ENCODE measurements at regions not wholly inside any gene's neighbourhood (a gene's known extent, or its start where the extent isn't known, plus 50 kb on each side); places are given as distances from the start of the nearest gene placed in this dataset.

GRCh38 chr13:104635879-104636278 lies 1569.7 kb upstream of the SLC10A2 start:
- Histone ChIP-seq H3K27ac (no peak overlapping the region), H3K4me3 (ENCODE audit: low read depth in 1 of 2, low read length in 1 of 2) (no peak overlapping the region), H3K36me3 (no peaks in the 10 kb centered on the region), H3K4me1 (ENCODE audit: control insufficient read depth in 1 of 2, insufficient read depth in 1 of 2, low read depth in 1 of 2, low read length in 1 of 2) (no peaks in the 10 kb centered on the region), H3K9me3 (no peaks in the 10 kb centered on the region), H3K27me3 (no peaks in the 10 kb centered on the region)
- TF ChIP-seq CTCF (IDR thresholded peaks at IDR 0.05) = no peak

- no peaks in the 10 kb centered on the region for H3K4me1 ChIP-seq (ENCODE audit: control insufficient read depth in 1 of 2, insufficient read depth in 1 of 2, low read depth in 1 of 2, low read length in 1 of 2)
- no peak overlapping the region for H3K27ac ChIP-seq
- H3K9me3 ChIP-seq = no peaks in the 10 kb centered on the region
- H3K27me3 ChIP-seq = no peaks in the 10 kb centered on the region
- H3K4me3 ChIP-seq (ENCODE audit: low read depth in 1 of 2, low read length in 1 of 2) = no peak overlapping the region
- H3K36me3 ChIP-seq = no peaks in the 10 kb centered on the region
- TF ChIP-seq CTCF (IDR thresholded peaks at IDR 0.05) = no peak
Observed at GRCh38 chr13:104634016-104634415, 1567.8 kb upstream of the SLC10A2 start.

- H3K27me3 ChIP-seq = no peaks in the 10 kb centered on the region
Observed at GRCh38 chr13:104632736-104633135, 1566.5 kb upstream of the SLC10A2 start.

GRCh38 chr13:104625201-104625600 lies 1559.0 kb upstream of the SLC10A2 start:
- H3K27me3 ChIP-seq = no peaks in the 10 kb centered on the region
- TF ChIP-seq CTCF (IDR thresholded peaks at IDR 0.05) = no peak
- no peak overlapping the region for H3K4me3 ChIP-seq (ENCODE audit: low read depth in 1 of 2, low read length in 1 of 2)
- no peak overlapping the region for H3K27ac ChIP-seq
- H3K9me3 ChIP-seq = no peaks in the 10 kb centered on the region
- H3K4me1 ChIP-seq (ENCODE audit: control insufficient read depth in 1 of 2, insufficient read depth in 1 of 2, low read depth in 1 of 2, low read length in 1 of 2) = no peaks in the 10 kb centered on the region
- no peaks in the 10 kb centered on the region for H3K36me3 ChIP-seq

More at GRCh38 chr13:104632736-104633135, 1566.5 kb upstream of the SLC10A2 start:
- Histone ChIP-seq H3K9me3 (no peaks in the 10 kb centered on the region), H3K4me1 (ENCODE audit: control insufficient read depth in 1 of 2, insufficient read depth in 1 of 2, low read depth in 1 of 2, low read length in 1 of 2) (no peaks in the 10 kb centered on the region), H3K27ac (no peak overlapping the region), H3K36me3 (no peaks in the 10 kb centered on the region), H3K4me3 (ENCODE audit: low read depth in 1 of 2, low read length in 1 of 2) (no peak overlapping the region)
- TF ChIP-seq CTCF (IDR thresholded peaks at IDR 0.05) = no peak

GRCh38 chr13:104616990-104617389 lies 1550.8 kb upstream of the SLC10A2 start:
- H3K27me3 ChIP-seq = no peaks in the 10 kb centered on the region
- no peaks in the 10 kb centered on the region for H3K9me3 ChIP-seq
- no peaks in the 10 kb centered on the region for H3K4me1 ChIP-seq (ENCODE audit: control insufficient read depth in 1 of 2, insufficient read depth in 1 of 2, low read depth in 1 of 2, low read length in 1 of 2)
- no peaks in the 10 kb centered on the region for H3K36me3 ChIP-seq
- no peak overlapping the region for H3K4me3 ChIP-seq (ENCODE audit: low read depth in 1 of 2, low read length in 1 of 2)
- H3K27ac ChIP-seq = no peak overlapping the region
- TF ChIP-seq CTCF (IDR thresholded peaks at IDR 0.05) = no peak

All from neutrophil (primary cell).